Activated naive CD4-positive, alpha-beta T cell treated with anti-CD3 and anti-CD28 coated beads, Interleukin-2, amount 50 U/mL, for 72 hours (primary cell): ENCODE measurements at regions not wholly inside any gene's neighbourhood (a gene's known extent, or its start where the extent isn't known, plus 50 kb on each side); places are given as distances from the start of the nearest gene placed in this dataset.
"Not testable (repeated sequence)": the region's sequence is repeated elsewhere in the genome, so short reads cannot be mapped to it uniquely, and the experiment has no call there.

ENCODE experiments used
- ATAC-seq, 2 donors: fragments of 150-1000 bp; cut with Tn5 transposase; 2 replicates each; pipeline ENCODE4 v1.10.0; 2021; ENCODE audit warnings: mild to moderate bottlenecking in 2 of 2, moderate library complexity in 2 of 2
- DNase-seq, 2 donors: peaks; one replicate each; pipeline ENCODE4 v3.0.0; 2021 to 2022; ENCODE audit warnings: low spot score in 2 of 2
- H3K27ac Mint-ChIP-seq, 2 donors: one replicate each; pipeline ENCODE4 v1.8.0; 2022; ENCODE audit warnings: mild to moderate bottlenecking in 2 of 2, mixed read lengths in 2 of 2
- H3K36me3 Mint-ChIP-seq, 2 donors: one replicate each; pipeline ENCODE4 v1.8.0; 2022; ENCODE audit warnings: mixed read lengths in 2 of 2
- H3K9me3 Mint-ChIP-seq, 2 donors: one replicate each; pipeline ENCODE4 v1.8.0; 2022; ENCODE audit warnings: mixed read lengths in 2 of 2

- H3K36me3 Mint-ChIP-seq, DNase-seq, H3K9me3 Mint-ChIP-seq, H3K27ac Mint-ChIP-seq, ATAC-seq: not testable (repeated sequence)
These were observed 133.6 kb upstream of the ZNF217 start for GRCh38 chr20:53727239-53727638.

- H3K36me3 Mint-ChIP-seq = peaks cover 5 to 11% of the 10 kb centered on the region in 2 donors
- ATAC-seq = no peak
- H3K9me3 Mint-ChIP-seq = peaks cover 5% of the 10 kb centered on the region in 2 donors
These were observed 131.9 kb upstream of the ZNF217 start for GRCh38 chr20:53725575-53725970.

GRCh38 chr20:53723621-53724020, 130.0 kb upstream of the ZNF217 start:
- Mint-ChIP-seq H3K36me3 (peaks cover 5 to 11% of the 10 kb centered on the region in 2 donors), H3K9me3 (peaks cover 5% of the 10 kb centered on the region in 2 donors), H3K27ac (no peak overlapping the region)
- no peak for ATAC-seq
- DNase-seq = no peak

More at GRCh38 chr20:53725575-53725970, 131.9 kb upstream of the ZNF217 start:
- H3K27ac Mint-ChIP-seq = no peak overlapping the region
- no peak for DNase-seq

GRCh38 chr20:53723045-53723444, 129.4 kb upstream of the ZNF217 start:
- peaks cover 5 to 11% of the 10 kb centered on the region in 2 donors for H3K36me3 Mint-ChIP-seq
- peaks cover 5% of the 10 kb centered on the region in 2 donors for H3K9me3 Mint-ChIP-seq
- no peak for DNase-seq
- no peak overlapping the region for H3K27ac Mint-ChIP-seq
- no peak for ATAC-seq

GRCh38 chr20:53722515-53723036, 128.9 kb upstream of the ZNF217 start:
- H3K27ac Mint-ChIP-seq = no peak overlapping the region
- no peak for ATAC-seq
- peaks cover 5 to 11% of the 10 kb centered on the region in 2 donors for H3K36me3 Mint-ChIP-seq
- DNase-seq = no peak
- peaks cover 5% of the 10 kb centered on the region in 2 donors for H3K9me3 Mint-ChIP-seq

- H3K9me3 Mint-ChIP-seq = not testable (repeated sequence)
- ATAC-seq = peak; percentile 26 to 32
- peak overlapping the region in 1 of 2 donors; percentile 92 for H3K27ac Mint-ChIP-seq
These were observed 127.9 kb upstream of the ZNF217 start for GRCh38 chr20:53721445-53721963.

GRCh38 chr20:53719171-53719803, 125.6 kb upstream of the ZNF217 start:
- ATAC-seq = peak in 1 of 2 donors; percentile 40
- not testable (repeated sequence) for H3K9me3 Mint-ChIP-seq
- peaks cover 5 to 11% of the 10 kb centered on the region in 2 donors for H3K36me3 Mint-ChIP-seq

More at GRCh38 chr20:53721445-53721963, 127.9 kb upstream of the ZNF217 start:
- DNase-seq = not testable (repeated sequence)
- peaks cover 5 to 11% of the 10 kb centered on the region in 2 donors for H3K36me3 Mint-ChIP-seq

GRCh38 chr20:53718142-53719021, 124.7 kb upstream of the ZNF217 start:
- DNase-seq (no peak), ATAC-seq (no peak)
- Mint-ChIP-seq H3K9me3 (peaks cover 5% of the 10 kb centered on the region in 2 donors), H3K36me3 (peaks cover 5 to 11% of the 10 kb centered on the region in 2 donors), H3K27ac (peak overlapping the region in 1 of 2 donors; percentile 83)

More at GRCh38 chr20:53719171-53719803, 125.6 kb upstream of the ZNF217 start:
- H3K27ac Mint-ChIP-seq, DNase-seq: not testable (repeated sequence)

GRCh38 chr20:53716395-53716794, 122.8 kb upstream of the ZNF217 start:
- DNase-seq (no peak), ATAC-seq (no peak)
- Mint-ChIP-seq H3K27ac (no peak overlapping the region), H3K9me3 (peaks cover 5% of the 10 kb centered on the region in 2 donors), H3K36me3 (peaks cover 5 to 6% of the 10 kb centered on the region in 2 donors)

GRCh38 chr20:53714524-53714923, 120.9 kb upstream of the ZNF217 start:
- Mint-ChIP-seq H3K36me3 (no peaks in the 10 kb centered on the region), H3K27ac (peak overlapping the region in 1 of 2 donors; percentile 89), H3K9me3 (no peaks in the 10 kb centered on the region)
- DNase-seq = no peak
- no peak for ATAC-seq

GRCh38 chr20:53713328-53714056, 119.9 kb upstream of the ZNF217 start:
- no peaks in the 10 kb centered on the region for H3K9me3 Mint-ChIP-seq
- H3K36me3 Mint-ChIP-seq = no peaks in the 10 kb centered on the region
- no peak for DNase-seq
- H3K27ac Mint-ChIP-seq = no peak overlapping the region
- ATAC-seq = no peak

- DNase-seq = no peak
- no peak for ATAC-seq
- Mint-ChIP-seq H3K36me3 (no peaks in the 10 kb centered on the region), H3K9me3 (no peaks in the 10 kb centered on the region), H3K27ac (no peak overlapping the region)
These were observed 118.8 kb upstream of the ZNF217 start for GRCh38 chr20:53712212-53712977.

- DNase-seq (no peak), ATAC-seq (no peak)
- H3K9me3 Mint-ChIP-seq = no peaks in the 10 kb centered on the region
- peak overlapping the region in 1 of 2 donors; percentile 7 for H3K27ac Mint-ChIP-seq
- no peaks in the 10 kb centered on the region for H3K36me3 Mint-ChIP-seq
These were observed 117.9 kb upstream of the ZNF217 start for GRCh38 chr20:53711333-53712211.

- Mint-ChIP-seq H3K36me3 (no peaks in the 10 kb centered on the region), H3K27ac (peak overlapping the region; percentile 83 to 97), H3K9me3 (no peaks in the 10 kb centered on the region)
- peak; percentile 83 to 88 for ATAC-seq
- peak; percentile 42 to 64 for DNase-seq
These were observed 114.7 kb upstream of the ZNF217 start for GRCh38 chr20:53708129-53708968.
